Skeletal muscle satellite cell (primary cell): ENCODE measurements at regions not wholly inside any gene's neighbourhood (a gene's known extent, or its start where the extent isn't known, plus 50 kb on each side); places are given as distances from the start of the nearest gene placed in this dataset.

Source experiments
- H3K27me3 ChIP-seq: 2 replicates; pipeline ENCODE4 v1.7.0; 2013; ENCODE audit warnings: low read length; ENCODE audit not compliant: control insufficient read depth, insufficient read depth
- H3K36me3 ChIP-seq: 2 replicates; pipeline ENCODE4 v1.7.0; 2013; ENCODE audit warnings: mild to moderate bottlenecking, control low read depth, low read length; ENCODE audit not compliant: insufficient read depth
- H3K4me1 ChIP-seq: 2 replicates; pipeline ENCODE4 v1.7.0; 2013; ENCODE audit warnings: low read length; ENCODE audit not compliant: control insufficient read depth, insufficient read depth
- H3K4me2 ChIP-seq: 2 replicates; pipeline ENCODE4 v1.7.0; 2013; ENCODE audit warnings: mild to moderate bottlenecking, low read length
- H3K4me3 ChIP-seq: 2 replicates; pipeline ENCODE4 v1.7.0; 2013; ENCODE audit warnings: low read length
- H3K9ac ChIP-seq: 2 replicates; pipeline ENCODE4 v1.7.0; 2013; ENCODE audit warnings: mild to moderate bottlenecking, low read depth, low read length, moderate library complexity
- H3K9me3 ChIP-seq: replicated peaks from 2 replicates; pipeline ENCODE4 v1.7.0; 2013; ENCODE audit warnings: mild to moderate bottlenecking, control low read depth, low read length

GRCh38 chr13:90396266-90396665 is 951.2 kb upstream of the MIR17HG start:
- H3K9ac ChIP-seq: no peak overlapping the region
- H3K9me3 ChIP-seq: no peaks in the 10 kb centered on the region
- H3K4me3 ChIP-seq: no peak overlapping the region
- H3K27me3 ChIP-seq: no peaks in the 10 kb centered on the region
- no peaks in the 10 kb centered on the region for H3K36me3 ChIP-seq
- H3K4me1 ChIP-seq: no peaks in the 10 kb centered on the region
- no peak overlapping the region for H3K4me2 ChIP-seq

GRCh38 chr13:90397503-90397902 is 950.0 kb upstream of the MIR17HG start:
- Histone ChIP-seq H3K9ac (no peak overlapping the region), H3K4me1 (no peaks in the 10 kb centered on the region), H3K27me3 (no peaks in the 10 kb centered on the region), H3K4me2 (no peak overlapping the region), H3K36me3 (no peaks in the 10 kb centered on the region), H3K9me3 (no peaks in the 10 kb centered on the region), H3K4me3 (no peak overlapping the region)

GRCh38 chr13:90400372-90400771 is 947.1 kb upstream of the MIR17HG start:
- Histone ChIP-seq H3K36me3 (no peaks in the 10 kb centered on the region), H3K4me1 (no peaks in the 10 kb centered on the region), H3K9me3 (no peaks in the 10 kb centered on the region), H3K4me3 (no peak overlapping the region), H3K4me2 (no peak overlapping the region), H3K9ac (no peak overlapping the region), H3K27me3 (no peaks in the 10 kb centered on the region)

- no peaks in the 10 kb centered on the region for H3K9me3 ChIP-seq
- no peak overlapping the region for H3K4me2 ChIP-seq
- H3K4me3 ChIP-seq: no peak overlapping the region
- no peaks in the 10 kb centered on the region for H3K36me3 ChIP-seq
- no peaks in the 10 kb centered on the region for H3K4me1 ChIP-seq
- H3K9ac ChIP-seq: no peak overlapping the region
- H3K27me3 ChIP-seq: no peaks in the 10 kb centered on the region
Observed at GRCh38 chr13:90401150-90401549, 946.3 kb upstream of the MIR17HG start.

- H3K9ac ChIP-seq: no peak overlapping the region
- no peak overlapping the region for H3K4me2 ChIP-seq
- no peaks in the 10 kb centered on the region for H3K4me1 ChIP-seq
- H3K36me3 ChIP-seq: no peaks in the 10 kb centered on the region
- no peaks in the 10 kb centered on the region for H3K27me3 ChIP-seq
- H3K9me3 ChIP-seq: no peaks in the 10 kb centered on the region
- no peak overlapping the region for H3K4me3 ChIP-seq
Observed at GRCh38 chr13:90402102-90402501, 945.4 kb upstream of the MIR17HG start.

- Histone ChIP-seq H3K9me3 (no peaks in the 10 kb centered on the region), H3K4me2 (no peak overlapping the region), H3K9ac (no peak overlapping the region), H3K4me1 (no peaks in the 10 kb centered on the region), H3K36me3 (no peaks in the 10 kb centered on the region), H3K27me3 (no peaks in the 10 kb centered on the region), H3K4me3 (no peak overlapping the region)
Observed at GRCh38 chr13:90402613-90403012, 944.9 kb upstream of the MIR17HG start.

GRCh38 chr13:90403330-90404082 is 944.0 kb upstream of the MIR17HG start:
- no peaks in the 10 kb centered on the region for H3K27me3 ChIP-seq
- H3K4me1 ChIP-seq: no peaks in the 10 kb centered on the region
- no peaks in the 10 kb centered on the region for H3K36me3 ChIP-seq

GRCh38 chr13:90405301-90405700 is 942.2 kb upstream of the MIR17HG start:
- Histone ChIP-seq H3K9ac (no peak overlapping the region), H3K4me2 (no peak overlapping the region), H3K4me1 (no peaks in the 10 kb centered on the region), H3K27me3 (no peaks in the 10 kb centered on the region), H3K9me3 (no peaks in the 10 kb centered on the region), H3K36me3 (no peaks in the 10 kb centered on the region), H3K4me3 (no peak overlapping the region)

More at GRCh38 chr13:90403330-90404082, 944.0 kb upstream of the MIR17HG start:
- H3K4me2 ChIP-seq: no peak overlapping the region
- H3K9me3 ChIP-seq: no peaks in the 10 kb centered on the region
- H3K9ac ChIP-seq: no peak overlapping the region
- H3K4me3 ChIP-seq: no peak overlapping the region

- Histone ChIP-seq H3K4me2 (no peak overlapping the region), H3K9me3 (no peaks in the 10 kb centered on the region), H3K4me1 (peaks cover 40% of the 10 kb centered on the region), H3K4me3 (no peak overlapping the region), H3K27me3 (no peaks in the 10 kb centered on the region), H3K9ac (no peak overlapping the region), H3K36me3 (no peaks in the 10 kb centered on the region)
Observed at GRCh38 chr13:90412980-90413379, 934.5 kb upstream of the MIR17HG start.

GRCh38 chr13:90413548-90413947 is 933.9 kb upstream of the MIR17HG start:
- no peak overlapping the region for H3K4me3 ChIP-seq
- no peak overlapping the region for H3K9ac ChIP-seq
- H3K27me3 ChIP-seq: no peaks in the 10 kb centered on the region
- peaks cover 40% of the 10 kb centered on the region for H3K4me1 ChIP-seq
- H3K9me3 ChIP-seq: no peaks in the 10 kb centered on the region
- no peaks in the 10 kb centered on the region for H3K36me3 ChIP-seq
- no peak overlapping the region for H3K4me2 ChIP-seq

GRCh38 chr13:90414691-90415596 is 932.5 kb upstream of the MIR17HG start:
- Histone ChIP-seq H3K9ac (peak overlapping the region; percentile 50), H3K9me3 (no peaks in the 10 kb centered on the region), H3K4me2 (peak overlapping the region; percentile 30), H3K27me3 (no peaks in the 10 kb centered on the region), H3K4me1 (peaks cover 40% of the 10 kb centered on the region), H3K4me3 (peak overlapping the region; percentile 11), H3K36me3 (no peaks in the 10 kb centered on the region)
